ENCODE measurements at regions not wholly inside any gene's neighbourhood (a gene's known extent, or its start where the extent isn't known, plus 50 kb on each side); places are given as distances from the start of the nearest gene placed in this dataset.

DNA sequence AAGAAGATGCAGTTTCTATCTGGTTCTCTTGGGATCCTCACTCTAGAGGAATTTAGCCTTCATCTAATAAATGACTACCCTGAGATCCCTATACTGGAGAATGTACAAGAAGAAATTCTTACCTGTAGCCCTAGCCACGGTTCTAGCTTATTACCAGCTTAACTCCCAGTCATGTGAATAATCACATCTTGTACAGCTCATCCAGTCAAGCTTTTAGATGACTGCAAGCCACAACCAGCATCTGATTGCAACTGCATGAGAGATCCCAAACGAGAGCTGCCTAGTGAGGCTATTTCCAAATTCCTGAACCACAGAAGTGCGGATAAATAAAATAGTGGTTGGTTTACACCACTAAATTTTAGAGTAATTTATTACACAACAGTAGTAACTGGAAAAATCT is 196.0 kb upstream of the CPHXL start:
- no peak for TF ChIP-seq EZH2 (IDR thresholded peaks at IDR 0.05; ENCODE audit: low read depth)
- CTCF ChIA-PET, result no interaction called here
- Histone ChIP-seq H4K20me1 (ENCODE audit: insufficient read depth) (no peaks in the 10 kb centered on the region), H3K4me1 (replicated peaks; ENCODE audit: insufficient read depth) (no peaks in the 10 kb centered on the region), H3K9me2 (ENCODE audit: insufficient read depth) (no peaks in the 10 kb centered on the region), H3K4me3 (no peak overlapping the region), H2AFZ (no peak overlapping the region), H3K4me2 (no peak overlapping the region), H3K27ac (no peak overlapping the region), H3K9me3 (ENCODE audit: insufficient read depth, low read depth) (no peaks in the 10 kb centered on the region), H3K27me3 (ENCODE audit: insufficient read depth, low read depth) (peaks cover 28% of the 10 kb centered on the region; the same call in 1 of the 2 replicates), H3K79me2 (ENCODE audit: low read depth) (no peaks in the 10 kb centered on the region), H3K36me3 (ENCODE audit: low read depth) (no peaks in the 10 kb centered on the region), H3F3A (ENCODE audit: insufficient read depth, low read depth) (no peaks in the 10 kb centered on the region)
- intact Hi-C loops (cut with micrococcal nuclease; ENCODE audit: unreplicated experiment), result no loop called here
- DNase-seq, result no peak
- POLR2A ChIA-PET (ENCODE audit: unreplicated experiment), result interaction anchor here (0.6 kb wide), 1 partner anchor 271 kb away, joined by 18 read pairs; no protein-coding TSS in a partner anchor
- no TSS peak for BruUV-seq (replicated peaks)

DNA sequence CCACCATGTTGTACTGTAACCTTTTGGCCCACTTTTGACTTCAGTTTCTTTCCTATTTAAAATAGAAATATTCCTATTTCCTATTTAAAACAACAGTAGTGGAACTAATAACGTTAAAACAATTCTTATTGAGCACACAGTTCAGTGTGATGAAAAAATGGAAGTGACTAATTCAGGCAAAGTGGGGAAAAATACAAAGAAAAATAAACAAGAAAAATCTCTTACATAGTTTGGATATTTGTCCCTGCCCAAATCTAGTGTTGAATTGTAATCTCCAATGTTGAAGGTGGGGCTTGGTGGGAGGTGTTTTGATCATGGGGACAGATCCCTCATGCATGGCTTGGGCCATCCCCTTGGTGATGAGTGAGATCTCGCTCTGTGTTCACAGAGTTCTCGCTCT is 198.1 kb upstream of the CPHXL start:
- H3K79me2 ChIP-seq (ENCODE audit: low read depth), result no peaks in the 10 kb centered on the region
- H3K4me2 ChIP-seq, result no peak overlapping the region
- BruUV-seq (replicated peaks), result no TSS peak
- H3K4me1 ChIP-seq (replicated peaks; ENCODE audit: insufficient read depth), result no peaks in the 10 kb centered on the region
- no peak overlapping the region for H3K27ac ChIP-seq
- peaks cover 18% of the 10 kb centered on the region; the same call in 1 of the 2 replicates for H3K27me3 ChIP-seq (ENCODE audit: insufficient read depth, low read depth)
- ChIA-PET POLR2A (ENCODE audit: unreplicated experiment) (no interaction called here), CTCF (no interaction called here)
- no peaks in the 10 kb centered on the region for H3K9me2 ChIP-seq (ENCODE audit: insufficient read depth)
- H2AFZ ChIP-seq, result no peak overlapping the region
- TF ChIP-seq, protein P1, sequence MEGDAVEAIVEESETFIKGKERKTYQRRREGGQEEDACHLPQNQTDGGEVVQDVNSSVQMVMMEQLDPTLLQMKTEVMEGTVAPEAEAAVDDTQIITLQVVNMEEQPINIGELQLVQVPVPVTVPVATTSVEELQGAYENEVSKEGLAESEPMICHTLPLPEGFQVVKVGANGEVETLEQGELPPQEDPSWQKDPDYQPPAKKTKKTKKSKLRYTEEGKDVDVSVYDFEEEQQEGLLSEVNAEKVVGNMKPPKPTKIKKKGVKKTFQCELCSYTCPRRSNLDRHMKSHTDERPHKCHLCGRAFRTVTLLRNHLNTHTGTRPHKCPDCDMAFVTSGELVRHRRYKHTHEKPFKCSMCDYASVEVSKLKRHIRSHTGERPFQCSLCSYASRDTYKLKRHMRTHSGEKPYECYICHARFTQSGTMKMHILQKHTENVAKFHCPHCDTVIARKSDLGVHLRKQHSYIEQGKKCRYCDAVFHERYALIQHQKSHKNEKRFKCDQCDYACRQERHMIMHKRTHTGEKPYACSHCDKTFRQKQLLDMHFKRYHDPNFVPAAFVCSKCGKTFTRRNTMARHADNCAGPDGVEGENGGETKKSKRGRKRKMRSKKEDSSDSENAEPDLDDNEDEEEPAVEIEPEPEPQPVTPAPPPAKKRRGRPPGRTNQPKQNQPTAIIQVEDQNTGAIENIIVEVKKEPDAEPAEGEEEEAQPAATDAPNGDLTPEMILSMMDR (conservative IDR thresholded peaks at IDR 0.05), result no peak
- no peak for TF ChIP-seq EZH2 (IDR thresholded peaks at IDR 0.05; ENCODE audit: low read depth)
- DNase-seq, result no peak
- intact Hi-C loops (cut with micrococcal nuclease; ENCODE audit: unreplicated experiment), result no loop called here
- no peaks in the 10 kb centered on the region for H4K20me1 ChIP-seq (ENCODE audit: insufficient read depth)
- no peaks in the 10 kb centered on the region for H3K36me3 ChIP-seq (ENCODE audit: low read depth)
- H3K9me3 ChIP-seq (ENCODE audit: insufficient read depth, low read depth), result no peaks in the 10 kb centered on the region
- no peaks in the 10 kb centered on the region for H3F3A ChIP-seq (ENCODE audit: insufficient read depth, low read depth)
- no peak overlapping the region for H3K4me3 ChIP-seq

DNA sequence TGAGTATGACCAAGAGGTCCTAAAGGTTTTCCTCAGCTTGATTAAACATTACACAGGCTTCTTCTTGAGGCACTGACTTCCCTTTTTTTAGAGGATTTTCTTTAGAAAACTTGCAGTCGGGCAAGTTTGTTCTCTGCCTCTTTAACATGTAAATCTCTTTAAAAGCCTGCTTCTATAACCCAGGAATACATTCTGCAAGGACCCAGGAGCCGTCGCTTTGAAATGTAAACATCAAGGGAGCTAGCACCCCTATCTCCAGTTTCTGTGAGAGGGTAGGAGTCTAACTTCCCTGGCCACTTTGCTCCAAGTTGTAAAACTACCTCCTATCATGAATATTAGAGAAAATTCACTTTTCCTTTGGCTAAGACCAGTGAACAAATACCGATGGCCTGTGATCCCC is 201.5 kb upstream of the CPHXL start:
- CTCF ChIA-PET, result no interaction called here

More for the DNA sequence above, 201.5 kb upstream of the CPHXL start:
- H3K4me1 ChIP-seq (replicated peaks; ENCODE audit: insufficient read depth), result no peaks in the 10 kb centered on the region
- POLR2A ChIA-PET (ENCODE audit: unreplicated experiment), result no interaction called here
- H3K4me3 ChIP-seq, result no peak overlapping the region
- intact Hi-C loops (cut with micrococcal nuclease; ENCODE audit: unreplicated experiment), result no loop called here
- no peaks in the 10 kb centered on the region for H3K36me3 ChIP-seq (ENCODE audit: low read depth)
- no TSS peak for BruUV-seq (replicated peaks)
- H2AFZ ChIP-seq, result no peak overlapping the region
- H3K4me2 ChIP-seq, result no peak overlapping the region
- no peak overlapping the region for H3K27ac ChIP-seq
- no peaks in the 10 kb centered on the region for H3F3A ChIP-seq (ENCODE audit: insufficient read depth, low read depth)
- peaks cover 3% of the 10 kb centered on the region; the same call in 1 of the 2 replicates for H3K27me3 ChIP-seq (ENCODE audit: insufficient read depth, low read depth)
- no peak for DNase-seq
- no peaks in the 10 kb centered on the region for H3K79me2 ChIP-seq (ENCODE audit: low read depth)
- H3K9me3 ChIP-seq (ENCODE audit: insufficient read depth, low read depth), result no peaks in the 10 kb centered on the region
- TF ChIP-seq, protein P1 (conservative IDR thresholded peaks at IDR 0.05), result no peak
- no peak for TF ChIP-seq EZH2 (IDR thresholded peaks at IDR 0.05; ENCODE audit: low read depth)
- H4K20me1 ChIP-seq (ENCODE audit: insufficient read depth), result no peaks in the 10 kb centered on the region
- no peaks in the 10 kb centered on the region for H3K9me2 ChIP-seq (ENCODE audit: insufficient read depth)
